Urinary bladder (tissue), 3 donors: ENCODE measurements at regions not wholly inside any gene's neighbourhood (a gene's known extent, or its start where the extent isn't known, plus 50 kb on each side); places are given as distances from the start of the nearest gene placed in this dataset.

Experiments used
- DNase-seq: peaks from one replicate; pipeline ENCODE4 v3.0.0-alpha.2; 2015; ENCODE audit errors: extremely low spot score
- H3K27ac ChIP-seq: one replicate; pipeline ENCODE4 v1.5.1; 2013; ENCODE audit warnings: low read depth, mild to moderate bottlenecking, moderate library complexity
- H3K36me3 ChIP-seq: one replicate; pipeline ENCODE4 v1.6.1; 2013; ENCODE audit warnings: mild to moderate bottlenecking, moderate library complexity; ENCODE audit not compliant: insufficient read depth
- H3K4me1 ChIP-seq: one replicate; pipeline ENCODE4 v1.6.1; 2013; ENCODE audit warnings: mild to moderate bottlenecking, moderate library complexity; ENCODE audit not compliant: insufficient read depth
- H3K4me3 ChIP-seq: one replicate; pipeline ENCODE4 v1.5.1; 2013; ENCODE audit warnings: low read depth, low read length
- WGBS: extraction: QIAGEN DNeasy Blood & Tissue Kit; methylation state at CpG from one replicate; pipeline ENCODE4 v1.1.7; 2013; 5-methylcytosine and 5-hydroxymethylcytosine counted together
- donor health status: healthy with polysubstance abuse.
- donor health status: healthy.

- DNase-seq = no peak
- Histone ChIP-seq H3K36me3 (no peaks in the 10 kb centered on the region), H3K27ac (no peak overlapping the region), H3K4me3 (no peak overlapping the region), H3K4me1 (no peaks in the 10 kb centered on the region)
- 57% methylated on average over 4 of the region's 4 CpGs for WGBS
These were observed 125.3 kb downstream of the SALL1 start for GRCh38 chr16:51025588-51026290.

- no peak overlapping the region for H3K27ac ChIP-seq
- 33% methylated on average over 6 of the region's 6 CpGs for WGBS
- no peak overlapping the region for H3K4me3 ChIP-seq
- no peak for DNase-seq
- no peaks in the 10 kb centered on the region for H3K36me3 ChIP-seq
- no peaks in the 10 kb centered on the region for H3K4me1 ChIP-seq
These were observed 126.4 kb downstream of the SALL1 start for GRCh38 chr16:51024703-51025102.

- no peaks in the 10 kb centered on the region for H3K4me1 ChIP-seq
- no peak for DNase-seq
- no peak overlapping the region for H3K4me3 ChIP-seq
- no peaks in the 10 kb centered on the region for H3K36me3 ChIP-seq
- WGBS = 63% methylated on average over 5 of the region's 5 CpGs
- no peak overlapping the region for H3K27ac ChIP-seq
These were observed 128.1 kb downstream of the SALL1 start for GRCh38 chr16:51022955-51023354.

- Histone ChIP-seq H3K36me3 (no peaks in the 10 kb centered on the region), H3K27ac (no peak overlapping the region), H3K4me3 (no peak overlapping the region), H3K4me1 (no peaks in the 10 kb centered on the region)
- WGBS = 88% methylated on average over 4 of the region's 4 CpGs
- no peak for DNase-seq
These were observed 131.5 kb downstream of the SALL1 start for GRCh38 chr16:51019617-51020016.

GRCh38 chr16:51017969-51018368, 133.1 kb downstream of the SALL1 start:
- DNase-seq = no peak
- Histone ChIP-seq H3K4me3 (no peak overlapping the region), H3K4me1 (no peaks in the 10 kb centered on the region), H3K27ac (no peak overlapping the region), H3K36me3 (no peaks in the 10 kb centered on the region)
- WGBS = 69% methylated on average over 1 of the region's 1 CpG

GRCh38 chr16:51012396-51012795, 138.7 kb downstream of the SALL1 start:
- H3K4me1 ChIP-seq = no peaks in the 10 kb centered on the region
- no peak overlapping the region for H3K4me3 ChIP-seq
- no peaks in the 10 kb centered on the region for H3K36me3 ChIP-seq
- no peak overlapping the region for H3K27ac ChIP-seq
- 48% methylated on average over 4 of the region's 4 CpGs for WGBS
- no peak for DNase-seq

- no peak for DNase-seq
- Histone ChIP-seq H3K4me3 (no peak overlapping the region), H3K36me3 (no peaks in the 10 kb centered on the region), H3K4me1 (no peaks in the 10 kb centered on the region), H3K27ac (no peak overlapping the region)
- 22% methylated on average over 4 of the region's 4 CpGs for WGBS
These were observed 140.3 kb downstream of the SALL1 start for GRCh38 chr16:51010817-51011216.

- Histone ChIP-seq H3K4me3 (no peak overlapping the region), H3K27ac (no peak overlapping the region), H3K36me3 (no peaks in the 10 kb centered on the region)
These were observed 141.3 kb downstream of the SALL1 start for GRCh38 chr16:51009813-51010212.

GRCh38 chr16:51009359-51009758, 141.7 kb downstream of the SALL1 start:
- Histone ChIP-seq H3K4me3 (no peak overlapping the region), H3K4me1 (no peaks in the 10 kb centered on the region), H3K27ac (no peak overlapping the region), H3K36me3 (no peaks in the 10 kb centered on the region)
- DNase-seq = no peak
- WGBS = 88% methylated on average over 3 of the region's 3 CpGs

More at GRCh38 chr16:51009813-51010212, 141.3 kb downstream of the SALL1 start:
- no peaks in the 10 kb centered on the region for H3K4me1 ChIP-seq
- DNase-seq = no peak

GRCh38 chr16:51008607-51009006, 142.5 kb downstream of the SALL1 start:
- no peaks in the 10 kb centered on the region for H3K4me1 ChIP-seq
- 81% methylated on average over 6 of the region's 6 CpGs for whole genome bisulfite sequencing

GRCh38 chr16:51008037-51008436, 143.0 kb downstream of the SALL1 start:
- no peaks in the 10 kb centered on the region for H3K36me3 ChIP-seq
- WGBS = 77% methylated on average over 1 of the region's 1 CpG
- no peaks in the 10 kb centered on the region for H3K4me1 ChIP-seq
- H3K27ac ChIP-seq = no peak overlapping the region
- no peak for DNase-seq
- no peak overlapping the region for H3K4me3 ChIP-seq

More at GRCh38 chr16:51008607-51009006, 142.5 kb downstream of the SALL1 start:
- H3K27ac ChIP-seq = no peak overlapping the region
- no peak for DNase-seq
- H3K36me3 ChIP-seq = no peaks in the 10 kb centered on the region
- H3K4me3 ChIP-seq = no peak overlapping the region

GRCh38 chr16:51003850-51004566, 147.1 kb downstream of the SALL1 start:
- WGBS = 73% methylated on average over 5 of the region's 5 CpGs
- H3K4me1 ChIP-seq = no peaks in the 10 kb centered on the region
- no peak for DNase-seq
- no peaks in the 10 kb centered on the region for H3K36me3 ChIP-seq
- H3K27ac ChIP-seq = no peak overlapping the region
- H3K4me3 ChIP-seq = no peak overlapping the region

- Histone ChIP-seq H3K36me3 (no peaks in the 10 kb centered on the region), H3K4me1 (no peaks in the 10 kb centered on the region), H3K27ac (no peak overlapping the region), H3K4me3 (no peak overlapping the region)
- no peak for DNase-seq
- WGBS = 68% methylated on average over 7 of the region's 7 CpGs
These were observed 148.1 kb downstream of the SALL1 start for GRCh38 chr16:51002881-51003490.

GRCh38 chr16:50999181-50999580, 151.9 kb downstream of the SALL1 start:
- 70% methylated on average over 7 of the region's 7 CpGs for WGBS

More at GRCh38 chr16:50999181-50999580, 151.9 kb downstream of the SALL1 start:
- Histone ChIP-seq H3K4me1 (no peaks in the 10 kb centered on the region), H3K4me3 (no peak overlapping the region), H3K36me3 (no peaks in the 10 kb centered on the region), H3K27ac (no peak overlapping the region)
- no peak for DNase-seq
